GM12865 (cell line): ENCODE measurements at regions not wholly inside any gene's neighbourhood (a gene's known extent, or its start where the extent isn't known, plus 50 kb on each side); places are given as distances from the start of the nearest gene placed in this dataset.
A peak's percentile ranks its signal among the peaks of the same experiment; 100 is the strongest.

Experiments
- DNase-seq: peaks from one replicate; pipeline ENCODE4 v3.0.0; 2010; ENCODE audit warnings: low read depth
- H3K4me3 ChIP-seq: 2 replicates; pipeline ENCODE4 v1.5.1; 2011; ENCODE audit warnings: mild to moderate bottlenecking, low read depth, low read length, control low read depth
- CTCF ChIP-seq: IDR thresholded peaks from 2 replicates; pipeline ENCODE4 v1.5.1; 2011; ENCODE audit warnings: low read length, control low read depth, low read depth, inconsistent platforms; ENCODE audit not compliant: insufficient read depth; ENCODE audit errors: missing control alignments

GRCh38 chr1:47675721-47676120 is 237.9 kb downstream of the FOXD2 start:
- H3K4me3 ChIP-seq, result no peak overlapping the region
- TF ChIP-seq CTCF, result no peak
- no peak for DNase-seq

- TF ChIP-seq CTCF, result no peak
- no peak overlapping the region for H3K4me3 ChIP-seq
- peak; percentile 7 for DNase-seq
Observed at GRCh38 chr1:47676311-47677054, 238.6 kb downstream of the FOXD2 start.

GRCh38 chr1:47677241-47677940 is 239.5 kb downstream of the FOXD2 start:
- DNase-seq, result no peak
- no peak overlapping the region for H3K4me3 ChIP-seq
- TF ChIP-seq CTCF, result no peak

- DNase-seq, result no peak
- TF ChIP-seq CTCF, result no peak
- no peak overlapping the region for H3K4me3 ChIP-seq
Observed at GRCh38 chr1:47678464-47678980, 240.7 kb downstream of the FOXD2 start.

DNA sequence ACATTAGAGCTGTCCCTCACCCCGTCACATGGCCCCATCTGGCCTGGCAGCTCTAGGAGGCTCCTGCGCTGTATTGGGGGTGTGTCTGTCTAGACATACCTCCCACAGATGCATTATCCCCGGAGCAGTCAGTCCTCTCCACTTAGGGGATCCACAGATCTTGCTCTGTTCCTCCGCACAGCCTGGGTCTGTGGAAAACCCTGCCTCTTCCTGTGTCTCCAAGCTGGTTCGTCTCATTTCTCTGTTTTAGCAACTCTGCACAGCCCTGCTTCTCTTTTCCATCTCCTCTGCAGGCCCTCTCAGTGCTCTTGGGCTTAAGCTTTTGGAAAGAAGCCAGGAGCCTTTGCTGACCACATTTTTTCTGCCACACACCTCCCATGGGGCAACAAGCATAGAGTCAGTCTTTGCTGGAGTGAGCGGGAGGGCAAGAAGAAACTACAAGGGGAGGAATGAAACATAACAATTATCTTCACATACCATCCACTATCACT is 241.5 kb downstream of the FOXD2 start:
- TF ChIP-seq CTCF, result no peak
- no peak for DNase-seq
- no peak overlapping the region for H3K4me3 ChIP-seq

DNA sequence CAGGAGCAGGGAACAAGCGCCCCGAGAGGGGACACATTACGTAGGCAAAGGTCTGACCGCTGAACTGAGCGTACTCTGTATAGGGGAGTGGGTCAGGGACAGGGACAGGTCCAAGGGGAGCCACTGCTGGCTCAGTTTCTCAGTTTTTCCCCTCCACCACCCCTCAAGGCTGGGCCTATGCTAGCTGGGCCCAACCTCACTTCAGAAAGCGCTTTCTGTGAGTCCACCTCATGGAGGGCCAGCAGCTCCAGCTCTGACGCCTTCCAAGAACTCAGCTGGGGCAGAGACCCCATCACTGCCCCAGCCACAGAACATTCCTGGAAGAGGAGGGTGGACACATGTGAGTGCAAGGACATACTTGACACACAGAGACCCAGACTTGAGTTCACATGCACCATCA is 242.0 kb downstream of the FOXD2 start:
- H3K4me3 ChIP-seq, result no peak overlapping the region
- TF ChIP-seq CTCF, result no peak
- no peak for DNase-seq
